ENCODE measurements at regions not wholly inside any gene's neighbourhood (a gene's known extent, or its start where the extent isn't known, plus 50 kb on each side); places are given as distances from the start of the nearest gene placed in this dataset.

DNA sequence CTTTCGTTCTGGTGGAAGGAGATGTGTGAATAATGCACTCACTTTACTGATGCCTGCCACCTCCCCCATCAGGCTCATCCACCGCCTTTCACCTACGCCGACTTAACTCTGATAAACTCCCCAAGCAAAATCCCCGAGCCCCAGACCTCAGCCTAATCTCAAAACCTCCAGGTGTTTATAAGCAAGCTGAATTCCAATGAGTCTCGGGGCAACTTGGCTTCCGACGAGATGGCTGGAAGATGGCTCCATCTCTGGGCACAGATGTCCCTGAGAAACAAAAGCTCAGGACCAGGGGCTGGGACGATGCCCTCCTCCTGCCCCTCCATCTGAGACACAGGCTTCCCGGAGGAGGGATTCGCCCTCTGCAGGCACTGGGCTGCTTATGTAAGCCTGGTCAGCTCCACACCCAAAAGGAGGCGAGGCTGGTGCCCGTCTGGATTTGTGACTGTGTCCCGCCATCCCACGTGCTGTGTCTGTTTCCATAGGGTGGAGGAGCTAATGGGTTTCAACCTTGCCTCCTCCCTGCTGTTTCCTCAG, 386.4 kb upstream of the TNRC6C start:
- no peak for DNase-seq (ENCODE audit: low spot score)

DNA sequence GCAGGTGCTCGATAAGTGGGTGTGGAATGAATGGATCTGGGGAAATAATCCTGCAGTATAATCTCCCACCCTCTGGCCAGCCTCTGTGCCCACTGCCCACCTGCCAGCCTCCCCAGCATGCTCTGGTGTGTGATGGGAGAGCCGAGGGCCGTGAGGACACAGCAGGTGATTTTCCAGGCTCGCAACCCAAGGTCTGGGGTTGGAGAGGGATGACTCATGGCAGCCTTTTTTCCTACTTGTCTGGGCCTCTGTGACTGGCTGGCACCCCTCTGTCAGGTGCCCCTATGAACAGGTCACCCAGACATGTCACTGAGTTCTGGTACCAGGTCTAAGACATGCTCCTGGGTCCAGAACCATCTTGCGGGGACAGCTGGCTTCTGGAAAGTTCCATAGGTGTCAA, 385.7 kb upstream of the TNRC6C start:
- no peak for DNase-seq (ENCODE audit: low spot score)

DNA sequence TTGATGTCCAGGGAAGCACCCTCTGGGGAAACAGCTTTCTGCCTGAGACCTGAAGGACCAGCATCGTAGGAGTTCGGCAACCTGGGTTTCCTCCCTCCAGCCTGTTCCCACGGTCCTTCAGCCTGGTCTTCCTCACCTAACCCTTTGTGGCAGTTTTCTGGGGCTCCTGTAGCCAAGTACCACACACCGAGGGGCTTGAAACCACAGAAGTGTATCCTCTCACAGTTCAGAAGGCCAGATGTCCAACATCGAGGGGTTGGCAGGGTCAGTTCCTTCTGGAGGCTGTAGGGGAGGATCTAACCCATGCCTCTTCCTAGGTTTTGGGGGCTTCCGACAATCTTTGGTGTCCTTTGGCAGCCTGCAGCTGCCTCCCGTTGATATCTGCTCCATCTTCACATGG, 381.0 kb upstream of the TNRC6C start:
- no peak for DNase-seq (ENCODE audit: low spot score)

DNA sequence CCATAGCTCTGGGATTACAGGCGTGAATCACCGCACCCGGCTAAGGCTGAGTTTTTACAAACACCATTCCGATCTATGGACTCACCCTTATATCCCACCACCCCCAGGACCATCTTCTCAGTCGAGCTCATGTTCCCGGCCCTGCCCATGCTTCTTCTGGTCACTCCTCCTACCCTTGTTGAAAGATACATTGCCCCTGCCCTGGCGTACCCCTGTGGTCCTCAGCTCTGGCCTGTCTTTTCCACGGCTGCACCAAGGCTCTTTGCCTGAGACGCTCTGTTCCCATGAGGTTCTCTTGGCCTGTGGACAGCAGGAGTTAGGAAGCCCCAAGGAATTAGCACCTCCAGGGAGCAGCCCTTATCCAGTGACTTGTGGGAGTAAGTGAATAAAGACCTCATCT, 379.4 kb upstream of the TNRC6C start:
- DNase-seq (ENCODE audit: low spot score): no peak

DNA sequence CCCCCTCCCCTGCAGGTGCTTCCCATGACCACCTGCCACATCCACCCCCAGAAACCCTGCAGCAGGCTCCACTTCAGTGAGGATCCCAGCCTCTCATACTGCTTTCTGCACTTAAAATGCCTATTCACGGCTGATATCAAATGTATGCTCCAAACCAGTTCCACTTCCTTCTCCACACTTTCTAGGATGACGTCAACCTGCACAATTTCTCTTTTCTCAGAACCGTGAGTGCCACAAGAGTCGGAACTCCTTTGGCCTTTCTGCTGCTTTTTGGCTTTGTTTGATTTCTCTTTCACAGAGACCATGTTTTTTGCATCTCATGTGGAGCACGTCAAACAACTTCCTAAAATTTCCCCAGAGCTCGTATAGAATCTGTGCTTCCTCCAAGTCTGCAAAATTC, 378.8 kb upstream of the TNRC6C start:
- DNase-seq (ENCODE audit: low spot score): no peak

DNA sequence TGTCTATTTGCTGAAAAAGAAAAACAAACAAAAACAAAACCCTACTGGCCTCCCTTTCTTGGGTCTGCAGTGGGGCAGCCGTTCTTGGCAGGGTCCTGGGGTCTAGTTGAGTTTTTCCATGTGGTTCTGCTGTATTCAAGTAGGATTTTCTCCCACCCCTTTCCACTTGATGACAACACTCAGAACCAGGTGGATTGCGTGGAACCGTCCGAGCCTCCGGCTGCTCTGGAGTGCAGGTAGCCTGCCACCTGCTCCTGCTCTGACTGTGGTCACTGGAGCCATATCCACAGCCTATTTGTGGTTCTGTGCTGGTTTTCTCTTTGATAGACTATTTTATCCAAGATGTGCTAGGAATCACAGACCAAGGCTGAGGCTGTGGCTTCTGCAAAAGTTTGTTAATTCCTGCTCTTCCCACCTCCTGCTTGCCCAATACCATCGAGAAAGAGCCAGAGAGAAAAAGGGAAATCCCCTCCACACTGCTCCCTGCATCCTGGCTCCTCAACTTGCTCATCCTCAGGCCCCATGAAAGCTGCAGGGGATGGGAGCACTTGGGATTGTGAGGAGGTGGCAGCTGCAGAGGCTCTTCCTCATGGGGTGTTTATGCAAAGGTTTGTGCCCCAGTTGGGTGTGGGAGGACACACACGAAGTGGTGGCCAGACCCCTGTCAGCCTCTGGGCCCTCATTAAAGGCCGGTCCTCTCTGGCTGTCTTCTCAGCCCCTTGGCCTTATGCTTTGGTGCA, 377.8 kb upstream of the TNRC6C start:
- no peak for DNase-seq (ENCODE audit: low spot score)

DNA sequence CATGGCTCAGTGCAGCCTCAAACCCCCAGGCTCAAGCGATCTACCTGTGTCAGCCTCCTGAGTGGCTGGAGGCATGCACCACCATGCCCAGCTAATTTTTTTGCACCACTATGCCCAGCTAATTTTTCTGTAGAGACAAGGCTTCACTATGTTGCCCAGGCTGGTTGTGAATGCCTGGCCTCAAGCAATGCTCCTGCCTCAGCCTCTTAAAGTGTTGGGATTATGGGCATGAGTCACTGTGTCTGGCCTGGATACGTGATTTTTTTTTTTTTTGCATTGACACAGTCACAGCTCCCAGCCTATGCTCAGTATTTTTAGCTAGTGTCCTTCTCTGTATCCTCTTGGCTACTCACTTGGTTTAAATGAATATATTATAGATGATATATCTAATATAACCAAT, 377.0 kb upstream of the TNRC6C start:
- no peak for DNase-seq (ENCODE audit: low spot score)

DNA sequence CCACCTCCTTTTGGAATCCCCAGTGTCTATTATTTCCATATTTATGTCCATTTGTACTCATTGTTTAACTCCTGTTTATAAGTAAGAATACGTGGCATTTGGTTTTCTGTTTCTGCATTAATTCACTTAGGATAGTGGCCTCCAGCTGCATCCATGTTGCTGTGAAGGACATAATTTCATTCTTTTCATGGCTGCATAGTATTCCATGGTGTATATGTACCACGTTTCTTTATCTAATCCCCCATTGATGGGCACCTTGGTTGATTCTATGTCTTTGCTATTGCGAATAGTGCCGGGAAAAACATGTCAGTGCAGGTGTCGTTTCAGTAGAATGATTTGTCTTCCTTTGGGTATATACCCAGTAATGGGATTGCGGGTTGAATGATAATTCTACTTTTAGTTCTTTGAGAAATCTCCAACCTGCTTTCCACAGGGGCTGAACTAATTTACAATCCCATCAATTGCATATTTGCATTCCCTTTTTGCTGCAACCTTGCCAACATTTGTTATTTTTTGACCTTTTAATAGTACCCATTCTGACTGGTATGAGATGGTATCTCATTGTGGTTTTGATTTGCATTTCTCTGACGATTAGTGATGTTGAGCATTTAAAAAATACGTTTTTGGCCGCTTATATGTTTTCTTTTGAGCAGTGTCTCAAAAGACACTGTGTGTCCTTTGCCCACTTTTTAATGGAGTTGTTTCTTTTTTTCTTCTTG, 373.2 kb upstream of the TNRC6C start:
- DNase-seq (ENCODE audit: low spot score): no peak

DNA sequence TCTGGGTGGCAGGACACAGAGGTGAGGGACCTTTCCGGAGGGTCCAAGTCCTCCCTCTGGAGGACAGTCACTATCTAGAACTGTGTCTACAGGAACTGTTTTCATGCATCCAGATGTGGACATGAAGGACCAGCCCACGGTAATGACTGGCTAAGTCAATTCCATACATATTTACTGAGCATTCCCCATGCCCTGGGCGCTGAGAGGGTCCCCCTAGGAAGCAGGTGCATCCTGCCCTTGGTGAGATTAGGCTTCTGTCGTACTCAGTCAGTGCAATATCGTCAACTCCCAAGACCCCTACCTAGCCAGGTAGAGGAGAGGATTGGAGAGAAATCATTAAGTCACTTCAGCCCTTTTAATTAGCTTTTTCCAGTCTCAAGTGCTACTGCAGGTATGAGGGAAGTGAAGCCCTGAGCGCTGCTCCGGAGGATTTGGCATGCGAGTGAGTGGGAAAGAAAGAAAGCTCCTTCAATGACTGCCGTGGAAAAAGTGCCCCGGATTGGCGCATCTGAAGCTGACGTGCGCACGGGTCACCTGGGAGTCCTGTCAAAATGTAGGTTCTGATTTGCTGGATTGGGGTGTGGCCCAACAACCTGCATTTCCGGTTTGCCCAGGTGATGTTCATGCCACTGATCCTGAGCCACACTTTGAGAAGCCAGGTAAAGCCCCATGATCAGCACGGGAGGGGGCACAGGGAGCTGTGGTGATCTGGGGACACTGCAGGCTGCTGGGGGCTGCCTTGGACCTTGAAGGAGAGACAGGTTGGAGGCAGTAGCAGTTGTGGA, 367.4 kb upstream of the TNRC6C start:
- no peak for DNase-seq (ENCODE audit: low spot score)

DNA sequence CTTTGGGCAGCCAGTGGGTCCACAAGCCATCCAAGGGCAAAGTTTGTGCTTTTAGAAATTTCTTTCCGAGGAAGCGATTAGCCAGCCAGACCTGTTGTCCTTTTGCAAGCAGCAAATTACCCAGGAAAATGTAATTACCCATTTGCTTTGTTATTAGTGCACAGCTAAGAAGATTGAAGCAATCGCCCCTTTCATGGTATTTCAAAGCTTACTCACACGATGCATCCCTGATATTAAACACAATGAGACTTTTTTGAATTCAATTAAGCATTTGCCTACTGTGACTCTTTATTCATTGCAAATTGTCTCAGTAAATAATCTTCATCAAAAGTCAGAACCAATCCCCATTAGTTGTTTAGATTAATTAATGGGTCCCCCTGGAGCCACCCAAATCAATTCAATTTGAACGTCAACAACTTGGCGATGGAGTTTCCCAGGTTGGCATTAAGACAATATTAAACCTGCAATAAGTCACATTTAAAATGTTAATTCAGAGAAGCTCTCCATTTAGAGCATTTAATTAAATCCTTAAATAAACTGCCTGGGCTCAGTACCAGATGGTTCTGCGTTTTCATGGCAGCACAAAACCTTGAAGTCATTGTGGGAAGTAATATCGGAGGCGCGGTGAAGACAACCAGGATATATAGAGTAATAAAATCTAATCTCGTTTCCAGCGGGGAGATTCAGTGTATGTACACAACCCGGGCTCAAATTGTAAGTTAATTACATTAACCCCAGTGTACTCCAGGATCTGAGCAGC, 366.2 kb upstream of the TNRC6C start:
- DNase-seq (ENCODE audit: low spot score): no peak

DNA sequence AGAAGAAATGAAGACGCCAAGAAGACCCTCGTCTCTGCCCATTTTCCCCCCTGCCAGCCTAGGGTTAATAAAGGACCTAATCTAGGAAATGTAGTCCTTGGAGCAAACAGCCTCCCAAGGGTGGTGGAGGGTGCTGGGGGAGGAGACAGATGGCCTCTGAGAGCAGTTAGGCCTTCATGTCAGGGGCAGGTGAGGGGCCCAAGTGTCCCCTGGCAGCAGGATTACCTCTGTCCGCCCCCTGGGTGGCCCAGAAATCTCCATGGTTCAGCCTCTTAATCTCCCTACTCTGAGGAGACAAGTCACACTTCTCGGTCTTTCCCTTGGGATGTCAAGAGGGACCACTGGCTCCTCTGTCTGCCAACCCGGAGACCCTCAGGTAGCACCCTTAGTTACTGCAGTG, 365.4 kb upstream of the TNRC6C start:
- DNase-seq (ENCODE audit: low spot score): no peak

DNA sequence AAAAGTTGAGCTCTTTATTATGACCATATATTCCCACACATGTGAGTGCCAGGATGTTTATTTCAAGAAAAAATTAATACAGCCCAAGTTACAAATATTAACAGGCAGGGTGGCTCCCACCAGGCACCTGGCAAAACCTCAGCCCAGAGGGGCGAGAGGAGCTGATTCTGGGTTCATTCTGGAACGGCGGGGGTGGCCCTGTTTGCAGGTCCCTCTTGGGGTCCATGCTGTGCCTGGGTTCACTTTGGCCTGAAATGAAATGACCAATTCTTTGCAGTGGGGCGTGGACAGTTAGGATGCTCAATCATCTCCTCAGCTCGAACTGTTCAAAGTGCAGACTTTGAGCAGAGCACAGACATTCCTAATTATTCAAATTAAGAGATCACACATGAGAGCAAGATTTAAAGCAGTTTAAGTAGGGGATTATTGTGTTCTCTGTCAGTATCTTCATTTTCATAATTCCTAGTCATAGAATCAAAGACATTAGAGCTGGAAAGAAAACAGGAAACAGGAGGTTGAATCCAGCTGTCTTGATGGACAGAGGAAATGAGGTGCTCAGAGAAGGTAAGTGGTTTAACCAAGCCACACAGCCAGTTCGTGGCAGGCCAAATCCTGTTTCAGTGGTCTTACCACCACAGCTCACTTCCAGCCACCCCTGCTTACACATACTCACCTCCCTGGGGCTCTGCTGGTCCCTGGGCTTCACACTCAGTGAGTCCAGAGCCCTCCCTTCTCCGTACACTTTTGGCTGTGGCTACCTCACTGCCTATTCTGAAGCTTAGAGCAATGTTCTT, 363.9 kb upstream of the TNRC6C start:
- DNase-seq (ENCODE audit: low spot score): no peak

DNA sequence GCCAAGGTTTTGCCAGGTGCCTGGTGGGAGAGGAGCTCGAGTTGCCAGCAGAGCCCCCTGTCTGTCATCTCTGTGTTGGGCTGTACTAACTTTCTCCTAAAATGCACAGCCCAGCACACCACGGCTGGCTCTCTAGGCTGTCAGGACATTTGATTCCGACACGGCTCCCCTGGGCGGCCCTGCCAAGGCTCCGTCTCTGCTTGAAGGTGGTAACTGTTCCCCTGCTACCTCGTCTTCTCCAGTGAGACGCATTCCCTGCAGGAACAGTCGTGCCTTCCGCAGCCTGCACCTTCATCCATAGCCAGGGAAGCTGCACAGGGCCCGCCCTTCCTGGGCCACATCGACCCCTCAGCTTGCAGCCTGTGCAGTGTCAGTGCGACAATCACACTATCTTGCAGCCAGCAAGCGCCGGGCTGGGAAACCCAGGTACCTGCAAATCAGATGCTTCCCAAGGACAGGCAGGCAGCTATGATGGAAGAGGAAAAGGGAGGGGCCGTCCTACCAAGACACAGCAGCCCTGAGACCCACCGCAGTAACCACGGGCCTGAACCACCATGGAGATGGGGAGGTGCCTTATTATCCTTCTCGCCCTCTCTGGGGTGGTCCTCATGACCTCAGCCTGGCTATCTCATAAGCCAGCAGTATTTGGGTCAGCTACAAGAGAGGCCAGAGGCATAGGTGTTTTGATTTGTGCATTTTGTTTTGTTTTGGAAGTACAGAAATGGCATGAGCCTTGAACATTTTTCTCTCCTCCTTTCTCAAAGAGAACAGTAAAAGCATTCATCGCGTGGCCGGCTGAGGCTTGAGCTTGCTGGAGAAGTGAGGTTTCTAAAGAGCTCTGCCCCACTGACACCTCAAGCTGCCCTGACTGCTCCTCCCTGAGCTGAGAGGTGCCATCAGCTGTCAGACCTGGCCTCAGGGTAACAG, 361.7 kb upstream of the TNRC6C start:
- no peak for DNase-seq (ENCODE audit: low spot score)

DNA sequence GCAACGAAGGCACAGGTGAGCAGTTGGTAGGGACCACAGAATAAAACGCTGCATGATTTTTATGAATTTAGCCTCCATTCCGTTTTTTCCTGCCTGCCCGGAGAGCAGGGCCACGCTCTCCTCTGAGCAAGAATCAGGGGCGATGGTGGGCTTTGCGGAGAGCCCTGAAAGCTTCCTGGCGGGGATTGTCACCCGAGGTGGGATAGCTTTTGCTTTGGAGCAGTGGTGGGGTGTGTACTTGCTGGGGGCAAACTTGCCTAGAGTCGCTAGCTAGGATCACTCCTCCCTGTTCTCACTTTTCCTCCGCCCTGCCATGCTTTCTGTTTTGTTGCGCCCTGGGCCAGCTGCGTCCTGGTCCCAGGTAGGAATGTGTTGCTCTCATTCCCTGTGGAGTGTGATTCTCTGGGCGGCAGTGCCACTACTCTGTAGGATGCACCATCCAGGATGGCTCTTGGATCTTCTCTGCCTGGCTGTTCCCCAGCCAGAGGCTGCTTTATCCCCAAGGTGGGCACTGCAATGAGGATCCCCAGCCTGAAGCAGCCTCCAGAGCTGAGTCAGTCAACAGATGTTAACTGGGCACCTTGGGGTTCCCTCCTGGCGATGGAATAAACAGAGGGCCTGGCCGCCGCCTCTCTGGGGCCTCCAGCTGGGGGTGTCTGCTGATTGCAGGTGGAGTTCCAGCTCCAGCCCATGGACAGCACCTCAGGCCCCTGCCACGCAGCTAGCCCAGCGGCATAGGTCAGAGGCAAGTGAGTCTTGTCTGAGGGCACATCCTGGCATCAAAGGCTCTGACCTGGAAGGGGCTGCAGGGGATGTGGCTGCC, 360.9 kb upstream of the TNRC6C start:
- DNase-seq (ENCODE audit: low spot score): no peak

DNA sequence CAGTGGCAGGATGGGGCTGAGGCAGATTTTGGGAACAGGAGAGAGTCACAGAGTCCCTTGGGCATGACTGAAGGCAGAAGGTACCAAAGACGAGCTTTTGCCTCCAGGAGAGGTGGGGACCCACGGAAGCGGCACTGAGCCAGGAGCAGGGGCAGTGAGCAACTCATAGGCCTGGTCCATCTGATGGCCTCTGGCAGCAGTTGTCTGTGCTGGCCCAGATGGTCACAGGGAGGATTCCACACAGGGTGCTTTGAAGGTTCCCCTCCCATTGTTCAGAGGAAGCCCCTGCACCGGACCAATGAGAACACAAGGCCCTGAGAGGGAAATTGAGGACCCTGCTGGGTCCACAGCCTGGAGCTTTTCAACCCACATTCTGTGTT, 360.3 kb upstream of the TNRC6C start:
- no peak for DNase-seq (ENCODE audit: low spot score)

DNA sequence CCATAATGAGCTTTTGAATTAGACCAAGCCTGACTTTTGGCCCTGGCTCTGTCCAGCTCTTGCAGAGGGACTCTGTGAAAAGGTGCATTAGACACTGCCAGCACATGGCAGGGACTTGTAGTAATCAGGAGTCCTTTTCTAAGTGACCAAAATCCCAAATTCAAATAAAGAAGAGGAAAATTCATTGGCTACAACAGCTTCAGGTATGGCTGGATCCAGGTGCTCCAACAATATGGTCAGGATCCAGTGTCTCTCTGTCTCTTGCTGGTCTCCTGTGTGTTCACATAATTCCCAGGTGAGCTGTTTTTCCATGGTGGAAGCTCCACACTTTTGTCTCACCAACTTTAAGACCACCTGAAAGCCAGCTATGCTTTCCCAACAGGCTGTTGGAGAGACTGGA, 358.8 kb upstream of the TNRC6C start:
- no peak for DNase-seq (ENCODE audit: low spot score)

DNA sequence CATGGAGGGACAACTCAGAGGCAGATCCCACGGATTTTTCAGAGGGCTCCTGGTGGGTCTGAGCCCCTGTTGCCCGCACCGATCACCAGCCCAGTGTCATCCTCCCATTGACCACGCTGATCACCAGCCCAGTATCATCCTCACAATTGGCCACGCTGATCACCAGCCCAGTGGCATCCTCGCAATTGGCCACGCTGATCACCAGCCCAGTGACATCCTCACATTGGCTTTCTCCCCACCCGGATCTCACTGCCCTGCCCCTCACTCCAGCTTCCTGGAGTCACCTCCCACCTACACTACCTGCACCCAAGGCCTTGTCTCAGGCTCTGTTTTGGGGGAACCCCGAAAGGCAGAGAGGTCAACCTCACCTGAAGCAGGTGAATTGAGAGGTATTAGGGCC, 358.2 kb upstream of the TNRC6C start:
- DNase-seq (ENCODE audit: low spot score): no peak

DNA sequence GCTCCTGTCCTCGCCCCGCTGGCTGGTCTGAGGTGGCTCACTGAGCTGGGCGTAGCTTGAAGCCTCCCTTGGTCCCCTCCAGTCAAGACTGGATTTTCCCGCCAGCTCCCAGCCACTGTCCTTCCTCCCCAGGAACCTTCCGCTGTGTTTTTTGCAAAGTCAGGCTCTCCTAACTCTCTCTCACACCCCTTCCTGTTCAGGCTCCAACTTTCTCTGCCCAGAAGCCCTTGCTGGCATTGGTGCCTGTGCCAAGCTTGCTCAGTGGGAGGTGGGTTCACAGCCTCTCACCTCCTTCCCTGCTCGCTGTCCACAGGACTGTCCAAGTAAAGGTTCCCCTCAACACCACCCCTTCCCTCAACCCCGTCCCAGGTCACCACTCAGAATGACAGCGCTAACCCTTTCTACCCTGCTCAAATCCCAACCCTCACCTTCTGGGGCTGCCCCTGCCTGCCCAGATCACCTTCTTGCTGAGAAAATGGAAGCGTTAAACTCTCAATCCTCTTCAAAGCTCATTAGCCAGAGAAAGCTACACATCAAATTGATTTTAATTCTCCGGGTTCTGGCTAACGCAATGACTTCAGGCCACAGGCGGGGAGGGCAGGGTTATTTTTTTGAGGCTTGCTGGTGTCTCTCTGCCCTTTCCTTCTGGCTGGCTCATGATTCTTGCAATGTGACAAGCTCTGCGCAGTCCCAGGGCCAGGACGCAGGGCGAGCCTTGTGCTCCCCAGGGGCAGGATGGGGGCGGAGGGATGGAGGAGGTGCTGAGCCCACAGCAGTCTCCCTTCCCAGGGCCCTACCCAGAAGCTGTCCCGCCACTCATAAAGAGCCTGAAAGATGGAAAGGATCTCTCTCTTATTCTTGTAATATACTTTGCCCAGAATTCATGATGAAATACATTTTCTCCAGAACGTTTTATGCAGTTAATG, 357.2 kb upstream of the TNRC6C start:
- DNase-seq (ENCODE audit: low spot score): no peak
